Astrocyte (in vitro differentiated cells and primary cell): ENCODE measurements at regions not wholly inside any gene's neighbourhood (a gene's known extent, or its start where the extent isn't known, plus 50 kb on each side); places are given as distances from the start of the nearest gene placed in this dataset.

Experiments
- DNase-seq: peaks from one replicate; pipeline ENCODE4 v3.0.0-alpha.2; 2010; ENCODE audit warnings: low read depth
- FAIRE-seq: peaks from 2 replicates; lab custom pipeline; 2011; peaks lifted over from hg19 to GRCh38; lab: Jason Lieb, UNC
- H2AFZ ChIP-seq: 2 replicates; pipeline ENCODE4 v1.6.0; 2012; ENCODE audit warnings: low read depth, low read length, inconsistent platforms
- H3K27ac ChIP-seq: 2 replicates; pipeline ENCODE4 v1.5.1; 2011; ENCODE audit warnings: low read depth, low read length, inconsistent platforms
- H3K27me3 ChIP-seq: 2 replicates; pipeline ENCODE4 v1.6.0; 2011; ENCODE audit warnings: low read length, inconsistent platforms; ENCODE audit not compliant: insufficient read depth
- H3K36me3 ChIP-seq: 2 replicates; pipeline ENCODE4 v1.5.1; 2011; ENCODE audit warnings: low read length, inconsistent platforms; ENCODE audit not compliant: insufficient read depth
- H3K4me1 ChIP-seq: 2 replicates; pipeline ENCODE4 v1.5.1; 2011; ENCODE audit warnings: low read length, inconsistent platforms; ENCODE audit not compliant: insufficient read depth
- H3K4me2 ChIP-seq: 2 replicates; pipeline ENCODE4 v1.6.0; 2012; ENCODE audit warnings: low read length, inconsistent platforms
- H3K4me3 ChIP-seq: 2 replicates; pipeline ENCODE4 v1.5.1; 2011; ENCODE audit warnings: low read depth, mild to moderate bottlenecking, low read length, inconsistent platforms; ENCODE audit not compliant: insufficient read depth
- H3K79me2 ChIP-seq: 2 replicates; pipeline ENCODE4 v1.6.0; 2012; ENCODE audit warnings: mild to moderate bottlenecking, low read length, inconsistent platforms; ENCODE audit not compliant: insufficient read depth
- H3K9ac ChIP-seq: 2 replicates; pipeline ENCODE4 v1.6.0; 2012; ENCODE audit warnings: mild to moderate bottlenecking, low read length, inconsistent platforms
- H3K9me3 ChIP-seq: 2 replicates; pipeline ENCODE4 v1.5.1; 2012; ENCODE audit warnings: low read depth, mild to moderate bottlenecking, low read length, inconsistent platforms; ENCODE audit not compliant: insufficient read depth
- H4K20me1 ChIP-seq: 2 replicates; pipeline ENCODE4 v1.6.0; 2012; ENCODE audit warnings: low read length, inconsistent platforms; ENCODE audit not compliant: insufficient read depth
- H3K27ac Mint-ChIP-seq: one replicate; pipeline ENCODE4 v1.8.0; 2021; ENCODE audit warnings: mild to moderate bottlenecking, mixed read lengths; ENCODE audit not compliant: unreplicated experiment
- H3K27me3 Mint-ChIP-seq: one replicate; pipeline ENCODE4 v1.8.0; 2021; ENCODE audit warnings: low read depth, mixed read lengths; ENCODE audit not compliant: unreplicated experiment
- H3K36me3 Mint-ChIP-seq: one replicate; pipeline ENCODE4 v1.8.0; 2021; ENCODE audit warnings: low read depth, mixed read lengths; ENCODE audit not compliant: unreplicated experiment
- H3K4me1 Mint-ChIP-seq: one replicate; pipeline ENCODE4 v1.8.0; 2021; ENCODE audit warnings: low read depth, mixed read lengths; ENCODE audit not compliant: unreplicated experiment
- H3K4me3 Mint-ChIP-seq: one replicate; pipeline ENCODE4 v1.8.0; 2021; ENCODE audit warnings: mild to moderate bottlenecking, moderate library complexity, mixed read lengths; ENCODE audit not compliant: unreplicated experiment
- H3K9me3 Mint-ChIP-seq: one replicate; pipeline ENCODE4 v1.8.0; 2021; ENCODE audit warnings: mild to moderate bottlenecking, mixed read lengths; ENCODE audit not compliant: unreplicated experiment
- EZH2 ChIP-seq: IDR thresholded peaks from 2 replicates; pipeline ENCODE4 v1.6.1; 2012; ENCODE audit warnings: mild to moderate bottlenecking, low read length, inconsistent platforms; ENCODE audit not compliant: insufficient read depth
- TF ChIP-seq, protein P1 (sequence below): IDR thresholded peaks from 2 replicates; pipeline ENCODE4 v1.5.1; 2011; ENCODE audit warnings: low read depth, mild to moderate bottlenecking, inconsistent platforms, low read length, moderate library complexity; ENCODE audit not compliant: insufficient read depth

DNA sequence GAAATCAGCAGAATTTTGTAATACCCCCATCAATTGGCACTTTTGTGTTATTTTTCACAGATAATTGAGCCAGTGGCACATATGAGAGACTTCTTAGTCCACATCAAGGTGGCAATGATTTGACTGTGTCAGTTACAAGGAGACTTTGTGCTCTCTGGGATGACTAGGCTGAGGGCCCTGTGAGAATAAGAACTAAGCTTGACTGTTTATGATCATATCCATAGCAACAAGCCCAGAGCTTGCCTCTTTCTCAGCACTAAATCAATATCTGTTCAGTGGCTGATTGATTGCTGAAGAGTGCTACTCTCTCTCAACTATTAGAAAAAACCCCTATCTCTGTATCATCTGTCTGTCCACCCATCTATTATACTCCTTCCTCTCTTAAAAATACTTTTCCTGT, 185.3 kb upstream of the PLPP4 start:
- H3K79me2 ChIP-seq = no peaks in the 10 kb centered on the region
- no peak overlapping the region for H3K4me3 ChIP-seq
- Mint-ChIP-seq H3K4me3 (no peak overlapping the region), H3K27me3 (peaks cover 2% of the 10 kb centered on the region), H3K36me3 (no peaks in the 10 kb centered on the region), H3K27ac (no peak overlapping the region), H3K4me1 (no peaks in the 10 kb centered on the region), H3K9me3 (peaks cover 6% of the 10 kb centered on the region)
- TF ChIP-seq EZH2 = no peak
- TF ChIP-seq, protein P1, sequence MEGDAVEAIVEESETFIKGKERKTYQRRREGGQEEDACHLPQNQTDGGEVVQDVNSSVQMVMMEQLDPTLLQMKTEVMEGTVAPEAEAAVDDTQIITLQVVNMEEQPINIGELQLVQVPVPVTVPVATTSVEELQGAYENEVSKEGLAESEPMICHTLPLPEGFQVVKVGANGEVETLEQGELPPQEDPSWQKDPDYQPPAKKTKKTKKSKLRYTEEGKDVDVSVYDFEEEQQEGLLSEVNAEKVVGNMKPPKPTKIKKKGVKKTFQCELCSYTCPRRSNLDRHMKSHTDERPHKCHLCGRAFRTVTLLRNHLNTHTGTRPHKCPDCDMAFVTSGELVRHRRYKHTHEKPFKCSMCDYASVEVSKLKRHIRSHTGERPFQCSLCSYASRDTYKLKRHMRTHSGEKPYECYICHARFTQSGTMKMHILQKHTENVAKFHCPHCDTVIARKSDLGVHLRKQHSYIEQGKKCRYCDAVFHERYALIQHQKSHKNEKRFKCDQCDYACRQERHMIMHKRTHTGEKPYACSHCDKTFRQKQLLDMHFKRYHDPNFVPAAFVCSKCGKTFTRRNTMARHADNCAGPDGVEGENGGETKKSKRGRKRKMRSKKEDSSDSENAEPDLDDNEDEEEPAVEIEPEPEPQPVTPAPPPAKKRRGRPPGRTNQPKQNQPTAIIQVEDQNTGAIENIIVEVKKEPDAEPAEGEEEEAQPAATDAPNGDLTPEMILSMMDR = no peak
- no peaks in the 10 kb centered on the region for H3K27me3 ChIP-seq
- H3K36me3 ChIP-seq = no peaks in the 10 kb centered on the region
- H4K20me1 ChIP-seq = no peaks in the 10 kb centered on the region
- H3K4me2 ChIP-seq = no peak overlapping the region
- H3K9me3 ChIP-seq = no peaks in the 10 kb centered on the region
- no peak overlapping the region for H2AFZ ChIP-seq
- H3K9ac ChIP-seq = no peak overlapping the region
- H3K4me1 ChIP-seq = no peaks in the 10 kb centered on the region
- DNase-seq = no peak
- no peak overlapping the region for H3K27ac ChIP-seq
- no peak for FAIRE-seq

DNA sequence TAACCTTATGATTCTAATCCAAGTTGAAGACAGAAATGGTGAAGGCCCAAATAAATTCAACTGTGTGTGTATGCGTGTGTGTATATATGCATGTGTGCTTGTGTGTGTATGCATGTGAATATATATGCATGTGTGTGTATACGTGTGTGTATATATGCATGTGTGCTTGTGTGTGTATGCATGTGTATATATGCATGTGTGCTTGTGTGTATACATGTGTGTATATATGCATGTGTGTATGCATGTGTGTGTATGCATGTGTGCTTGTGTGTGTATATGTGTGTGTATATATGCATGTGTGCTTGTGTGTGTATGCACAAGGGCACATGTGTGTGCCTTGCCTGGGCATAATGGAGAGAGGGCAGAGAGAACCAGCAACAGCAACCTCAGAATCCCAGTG, 184.7 kb upstream of the PLPP4 start:
- peaks cover 4% of the 10 kb centered on the region for H3K27me3 Mint-ChIP-seq

DNA sequence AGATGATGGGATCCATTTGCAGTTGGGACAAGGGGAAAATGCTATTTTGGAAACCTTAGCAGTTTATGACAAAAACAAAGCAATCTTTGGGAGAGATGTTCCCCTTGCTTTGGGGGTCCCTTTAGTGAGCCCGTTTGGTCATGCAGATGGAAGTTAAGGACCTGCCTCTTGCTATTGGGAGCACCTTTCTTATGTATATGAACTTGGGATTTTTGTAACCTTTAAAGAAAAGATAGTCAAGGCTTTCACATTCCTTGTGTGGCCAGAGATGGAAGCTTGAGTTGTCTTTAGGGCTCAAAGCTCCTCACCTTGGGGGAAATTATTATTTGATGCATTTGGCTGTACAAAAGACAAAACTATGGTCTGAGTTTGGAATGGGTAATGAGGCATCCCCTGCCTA, 179.0 kb upstream of the PLPP4 start:
- H3K36me3 Mint-ChIP-seq = no peaks in the 10 kb centered on the region

More for the DNA sequence above, 184.7 kb upstream of the PLPP4 start:
- H2AFZ ChIP-seq = no peak overlapping the region
- no peaks in the 10 kb centered on the region for H3K27me3 ChIP-seq
- DNase-seq (no peak), FAIRE-seq (no peak)
- no peaks in the 10 kb centered on the region for H4K20me1 ChIP-seq
- no peaks in the 10 kb centered on the region for H3K4me1 Mint-ChIP-seq
- H3K27ac ChIP-seq = no peak overlapping the region
- H3K79me2 ChIP-seq = no peaks in the 10 kb centered on the region
- H3K9me3 ChIP-seq = no peaks in the 10 kb centered on the region
- H3K4me2 ChIP-seq = no peak overlapping the region
- H3K4me3 Mint-ChIP-seq = no peak overlapping the region
- no peaks in the 10 kb centered on the region for H3K36me3 ChIP-seq
- no peak overlapping the region for H3K4me3 ChIP-seq
- H3K4me1 ChIP-seq = no peaks in the 10 kb centered on the region
- H3K9ac ChIP-seq = no peak overlapping the region
- H3K27ac Mint-ChIP-seq = no peak overlapping the region
- TF ChIP-seq, protein P1 = no peak
- TF ChIP-seq EZH2 = no peak
- H3K36me3 Mint-ChIP-seq = no peaks in the 10 kb centered on the region
- H3K9me3 Mint-ChIP-seq = peaks cover 6% of the 10 kb centered on the region

More for the DNA sequence above, 179.0 kb upstream of the PLPP4 start:
- no peak for TF ChIP-seq EZH2
- TF ChIP-seq, protein P1 = no peak
- no peak overlapping the region for H3K27ac ChIP-seq
- peaks cover 8% of the 10 kb centered on the region for H3K27me3 Mint-ChIP-seq
- H3K4me1 ChIP-seq = no peaks in the 10 kb centered on the region
- H2AFZ ChIP-seq = no peak overlapping the region
- no peak overlapping the region for H3K4me2 ChIP-seq
- H3K4me1 Mint-ChIP-seq = no peaks in the 10 kb centered on the region
- no peak overlapping the region for H3K4me3 Mint-ChIP-seq
- no peaks in the 10 kb centered on the region for H3K36me3 ChIP-seq
- no peak overlapping the region for H3K4me3 ChIP-seq
- no peaks in the 10 kb centered on the region for H4K20me1 ChIP-seq
- no peaks in the 10 kb centered on the region for H3K9me3 ChIP-seq
- DNase-seq (no peak), FAIRE-seq (no peak)
- no peaks in the 10 kb centered on the region for H3K27me3 ChIP-seq
- H3K9ac ChIP-seq = no peak overlapping the region
- no peaks in the 10 kb centered on the region for H3K79me2 ChIP-seq
- no peaks in the 10 kb centered on the region for H3K9me3 Mint-ChIP-seq
- H3K27ac Mint-ChIP-seq = no peak overlapping the region
